Fibroblast of pulmonary artery (primary cell): ENCODE measurements at regions not wholly inside any gene's neighbourhood (a gene's known extent, or its start where the extent isn't known, plus 50 kb on each side); places are given as distances from the start of the nearest gene placed in this dataset.
A peak's percentile ranks its signal among the peaks of the same experiment; 100 is the strongest.

ENCODE experiments used
- DNase-seq: peaks from one replicate; pipeline ENCODE4 v3.0.0-alpha.2; 2010; ENCODE audit warnings: low read depth
- H3K4me3 ChIP-seq: replicated peaks from 2 replicates; pipeline ENCODE4 v1.5.1; 2011; ENCODE audit warnings: low read depth, mild to moderate bottlenecking, control low read depth, low read length, moderate library complexity
- TF ChIP-seq, protein P1 (sequence below): IDR thresholded peaks from 2 replicates; pipeline ENCODE4 v1.5.1; 2011; ENCODE audit warnings: mild to moderate bottlenecking, control low read depth, low read length, inconsistent platforms; ENCODE audit errors: missing control alignments

DNA sequence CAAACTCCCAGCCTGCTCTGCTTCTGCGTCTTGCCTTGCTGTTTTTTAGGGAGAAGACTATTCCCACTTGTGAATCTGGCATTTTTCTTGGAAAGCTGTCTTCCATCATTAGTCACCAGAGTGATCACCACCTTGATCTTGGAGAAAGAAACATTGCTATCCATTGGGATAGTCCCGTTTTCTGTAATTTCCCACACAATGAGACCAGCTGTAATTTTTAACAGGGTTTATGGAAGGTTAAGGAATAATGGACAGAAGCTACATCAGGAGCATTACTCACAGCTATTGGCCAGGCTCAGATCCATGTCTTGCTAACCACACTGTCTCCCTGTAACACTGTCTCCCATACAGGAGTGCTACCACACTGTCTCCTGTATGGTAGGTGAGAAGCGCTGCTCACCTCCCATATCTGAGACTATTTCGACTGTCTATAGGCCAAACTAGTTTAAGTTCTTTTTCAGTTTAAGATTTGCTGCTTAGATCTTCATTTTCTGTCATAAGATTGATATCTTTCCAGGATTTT is 523.0 kb downstream of the SPRY1 start:
- DNase-seq, result no peak
- no peak overlapping the region for H3K4me3 ChIP-seq
- TF ChIP-seq, protein P1, sequence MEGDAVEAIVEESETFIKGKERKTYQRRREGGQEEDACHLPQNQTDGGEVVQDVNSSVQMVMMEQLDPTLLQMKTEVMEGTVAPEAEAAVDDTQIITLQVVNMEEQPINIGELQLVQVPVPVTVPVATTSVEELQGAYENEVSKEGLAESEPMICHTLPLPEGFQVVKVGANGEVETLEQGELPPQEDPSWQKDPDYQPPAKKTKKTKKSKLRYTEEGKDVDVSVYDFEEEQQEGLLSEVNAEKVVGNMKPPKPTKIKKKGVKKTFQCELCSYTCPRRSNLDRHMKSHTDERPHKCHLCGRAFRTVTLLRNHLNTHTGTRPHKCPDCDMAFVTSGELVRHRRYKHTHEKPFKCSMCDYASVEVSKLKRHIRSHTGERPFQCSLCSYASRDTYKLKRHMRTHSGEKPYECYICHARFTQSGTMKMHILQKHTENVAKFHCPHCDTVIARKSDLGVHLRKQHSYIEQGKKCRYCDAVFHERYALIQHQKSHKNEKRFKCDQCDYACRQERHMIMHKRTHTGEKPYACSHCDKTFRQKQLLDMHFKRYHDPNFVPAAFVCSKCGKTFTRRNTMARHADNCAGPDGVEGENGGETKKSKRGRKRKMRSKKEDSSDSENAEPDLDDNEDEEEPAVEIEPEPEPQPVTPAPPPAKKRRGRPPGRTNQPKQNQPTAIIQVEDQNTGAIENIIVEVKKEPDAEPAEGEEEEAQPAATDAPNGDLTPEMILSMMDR, result no peak

DNA sequence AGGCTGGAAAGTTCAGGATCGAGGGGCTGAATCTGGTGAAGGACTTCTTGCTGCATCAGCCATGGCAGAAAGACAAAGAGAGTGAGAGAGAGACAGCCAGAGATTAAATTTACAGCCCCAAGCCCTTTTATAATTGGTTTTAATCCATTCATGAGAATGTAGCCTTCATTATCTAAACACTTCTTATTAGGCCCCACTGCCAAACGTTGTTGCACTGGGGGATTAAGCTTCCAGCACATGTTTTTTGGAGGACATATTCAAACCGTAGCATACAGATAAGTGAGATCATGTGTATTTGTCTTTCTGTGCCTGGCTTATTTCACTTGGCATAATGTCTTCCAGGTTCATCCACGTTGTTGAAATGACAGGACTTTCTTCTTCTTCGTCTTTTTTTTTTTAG is 524.7 kb downstream of the SPRY1 start:
- no peak for DNase-seq
- no peak overlapping the region for H3K4me3 ChIP-seq
- TF ChIP-seq, protein P1, result no peak

DNA sequence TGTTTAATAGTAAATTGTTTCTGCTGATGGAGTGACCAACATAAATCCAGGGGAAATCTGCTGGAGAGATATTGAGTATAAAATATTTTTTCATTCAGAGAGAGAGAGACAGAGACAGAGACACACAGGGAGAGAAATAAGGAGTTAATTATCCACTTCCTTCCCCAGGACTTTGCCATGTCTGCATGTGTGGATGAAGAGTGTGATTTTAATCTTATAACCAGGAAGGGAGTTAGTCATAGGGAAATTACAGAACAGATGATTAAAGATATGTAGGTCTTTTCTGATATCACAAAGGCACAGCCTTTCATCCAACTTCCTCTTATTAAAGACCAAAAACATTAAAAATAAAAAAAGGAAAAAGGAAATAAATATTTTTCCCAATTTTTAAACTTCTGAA is 526.3 kb downstream of the SPRY1 start:
- no peak overlapping the region for H3K4me3 ChIP-seq
- TF ChIP-seq, protein P1, result no peak
- DNase-seq, result peak; percentile 26

DNA sequence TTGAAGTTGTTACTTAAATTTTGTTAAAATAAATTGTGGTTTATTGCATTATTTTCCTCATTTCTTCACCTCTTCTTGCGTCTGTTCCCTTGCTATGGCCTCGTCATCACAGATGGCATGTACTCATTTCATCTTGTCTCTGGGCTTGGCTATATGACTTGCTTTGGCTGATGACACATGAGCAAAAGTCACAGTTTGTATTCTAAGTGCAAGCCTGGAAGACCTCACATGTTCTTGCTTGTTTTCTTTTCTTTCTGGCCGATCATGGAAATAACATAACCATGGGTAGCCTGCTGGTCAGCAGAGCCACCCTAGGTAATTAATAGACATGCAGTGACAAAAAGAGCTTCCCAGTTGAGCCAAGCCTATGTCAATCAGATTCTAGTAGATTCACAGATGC is 527.9 kb downstream of the SPRY1 start:
- H3K4me3 ChIP-seq, result no peak overlapping the region
- no peak for DNase-seq
- TF ChIP-seq, protein P1, result no peak

DNA sequence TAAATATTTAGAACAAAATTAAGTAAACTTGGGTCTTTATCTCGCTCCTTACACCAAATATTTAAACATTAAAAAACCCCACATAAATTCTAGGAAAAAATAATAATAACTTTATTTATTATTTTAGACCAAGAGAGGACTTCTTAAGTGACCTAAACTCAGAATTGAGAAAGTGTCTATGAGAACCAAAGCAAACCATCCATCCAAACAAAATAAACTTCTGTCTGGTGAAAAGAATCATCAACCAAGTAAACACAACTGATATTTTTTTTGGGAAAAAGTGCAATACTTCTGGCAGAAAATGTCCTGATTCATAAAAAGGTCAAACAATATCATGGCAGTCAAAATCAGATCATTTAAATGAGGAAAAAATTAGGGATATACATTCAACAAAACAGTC is 533.0 kb downstream of the SPRY1 start:
- TF ChIP-seq, protein P1, result no peak
- H3K4me3 ChIP-seq, result no peak overlapping the region
- no peak for DNase-seq

DNA sequence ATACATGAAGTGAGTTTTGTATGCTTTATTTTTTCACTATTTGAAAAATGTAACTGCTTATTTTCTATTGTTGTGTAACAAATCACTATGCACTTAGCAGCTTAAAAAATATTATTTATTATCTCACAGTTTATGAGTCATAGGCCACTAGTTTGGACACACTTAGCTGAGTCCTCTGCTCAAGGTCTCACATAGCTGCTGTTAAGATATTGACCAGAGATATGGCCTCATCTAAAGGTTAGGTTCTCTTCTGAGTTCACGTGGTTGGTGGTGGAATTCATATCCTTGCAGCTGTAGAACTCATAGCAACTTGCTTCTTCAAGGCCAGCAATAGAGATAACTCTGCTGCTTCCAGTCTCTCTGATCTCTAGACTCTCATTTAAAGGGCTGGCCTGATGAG is 534.4 kb downstream of the SPRY1 start:
- TF ChIP-seq, protein P1, result no peak
- H3K4me3 ChIP-seq, result no peak overlapping the region
- DNase-seq, result peak; percentile 44

DNA sequence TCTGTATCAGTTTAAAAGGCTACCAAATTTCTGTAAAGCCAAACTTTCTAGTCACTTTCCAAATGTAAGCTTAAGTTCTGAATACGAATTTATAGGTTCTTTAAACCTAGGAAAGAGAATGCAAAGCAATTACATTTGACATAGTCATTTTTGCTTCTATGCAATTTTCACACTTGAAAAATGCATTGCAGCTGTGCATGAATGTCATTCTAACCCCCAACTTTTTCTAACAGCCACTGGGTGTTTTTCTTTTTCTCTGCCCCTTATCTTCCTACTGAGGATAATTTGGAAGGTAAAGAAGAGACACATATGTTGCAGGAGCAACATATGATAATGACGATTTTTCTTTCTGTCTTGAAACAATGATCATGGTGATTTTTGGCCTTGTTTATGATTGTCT is 537.5 kb downstream of the SPRY1 start:
- TF ChIP-seq, protein P1, result no peak
- H3K4me3 ChIP-seq, result no peak overlapping the region
- DNase-seq, result no peak
